SK-N-MC (cell line): ENCODE measurements at regions not wholly inside any gene's neighbourhood (a gene's known extent, or its start where the extent isn't known, plus 50 kb on each side); places are given as distances from the start of the nearest gene placed in this dataset.

Experiments used
- DNase-seq: peaks from one replicate; pipeline ENCODE4 v3.0.0-alpha.2; 2011; ENCODE audit warnings: low read depth, low spot score
- H3K27ac ChIP-seq: fragments of 200-600 bp; sonication (generic); 2 replicates; pipeline ENCODE4 v1.5.1; 2016; ENCODE audit warnings: mixed run types
- H3K36me3 ChIP-seq: fragments of 200-600 bp; sonication (generic); 2 replicates; pipeline ENCODE4 v1.6.1; 2017; ENCODE audit warnings: antibody characterized with exemption, low read length, mixed read lengths; ENCODE audit not compliant: insufficient read depth
- H3K4me3 ChIP-seq: fragments of 200-600 bp; sonication (generic); 2 replicates; pipeline ENCODE4 v1.5.1; 2016
- H3K9ac ChIP-seq: fragments of 200-600 bp; sonication (generic); 2 replicates; pipeline ENCODE4 v1.8.0; 2017; ENCODE audit warnings: mixed run types, mixed read lengths; ENCODE audit not compliant: insufficient read length
- H3K9me3 ChIP-seq: fragments of 200-600 bp; sonication (generic); 2 replicates; pipeline ENCODE4 v1.6.1; 2017; ENCODE audit warnings: low read depth, mild to moderate bottlenecking, antibody characterized with exemption, low read length, moderate library complexity, mixed read lengths
- EZH2 ChIP-seq: fragments of 200-600 bp; sonication (generic); IDR thresholded peaks from one replicate; pipeline ENCODE4 v1.6.1; 2017; ENCODE audit warnings: antibody characterized with exemption
- FOXP2 ChIP-seq: optimal IDR thresholded peaks from 2 replicates; pipeline ENCODE3; 2011; ENCODE audit warnings: mild to moderate bottlenecking, moderate library complexity; ENCODE audit not compliant: insufficient read depth; ENCODE audit errors: extremely low read length, control extremely low read depth
- POLR2AphosphoS5 ChIP-seq: IDR thresholded peaks from 2 replicates; pipeline ENCODE4 v1.6.1; 2012; ENCODE audit warnings: mild to moderate bottlenecking, low read depth, low read length, borderline replicate concordance

- TF ChIP-seq EZH2, result no peak
- TF ChIP-seq FOXP2, result no peak
- DNase-seq, result no peak
- H3K36me3 ChIP-seq, result no peaks in the 10 kb centered on the region
- no peaks in the 10 kb centered on the region for H3K9me3 ChIP-seq
- no peak overlapping the region for H3K9ac ChIP-seq
- no peak overlapping the region for H3K27ac ChIP-seq
- no peak overlapping the region for H3K4me3 ChIP-seq
Measured at GRCh38 chr9:96079779-96080178, 204.3 kb downstream of the ERCC6L2 start.

GRCh38 chr9:96078897-96079490 lies 203.5 kb downstream of the ERCC6L2 start:
- Histone ChIP-seq H3K36me3 (no peaks in the 10 kb centered on the region), H3K9ac (no peak overlapping the region), H3K4me3 (no peak overlapping the region), H3K9me3 (no peaks in the 10 kb centered on the region), H3K27ac (no peak overlapping the region)
- TF ChIP-seq FOXP2, result no peak
- no peak for DNase-seq

GRCh38 chr9:96075757-96076156 lies 200.3 kb downstream of the ERCC6L2 start:
- no peaks in the 10 kb centered on the region for H3K9me3 ChIP-seq
- no peaks in the 10 kb centered on the region for H3K36me3 ChIP-seq
- no peak for DNase-seq
- H3K9ac ChIP-seq, result no peak overlapping the region
- H3K4me3 ChIP-seq, result no peak overlapping the region
- TF ChIP-seq POLR2AphosphoS5, result no peak
- TF ChIP-seq EZH2, result no peak
- no peak for TF ChIP-seq FOXP2
- no peak overlapping the region for H3K27ac ChIP-seq

DNA sequence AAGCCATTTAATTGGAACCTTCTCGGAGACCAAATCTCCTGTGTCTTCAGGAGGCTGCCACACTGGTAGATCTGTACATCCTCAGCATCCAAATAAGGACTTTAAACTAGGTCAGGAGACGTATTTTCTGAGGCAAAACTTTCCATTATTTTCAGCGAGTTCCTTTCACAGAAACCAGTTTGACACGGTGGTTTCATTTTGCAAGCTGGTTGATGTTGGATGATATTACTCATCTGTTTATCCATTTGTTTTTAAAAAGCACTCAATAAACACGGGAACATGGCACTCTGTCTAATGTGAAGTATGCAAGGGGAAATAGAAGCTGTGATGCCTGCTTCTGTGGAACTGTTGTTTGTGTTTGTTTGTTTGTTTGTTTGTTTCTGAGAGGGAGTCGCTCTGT lies 199.6 kb downstream of the ERCC6L2 start:
- Histone ChIP-seq H3K27ac (no peak overlapping the region), H3K36me3 (no peaks in the 10 kb centered on the region), H3K9me3 (no peaks in the 10 kb centered on the region), H3K4me3 (no peak overlapping the region), H3K9ac (no peak overlapping the region)
- no peak for TF ChIP-seq POLR2AphosphoS5
- no peak for TF ChIP-seq FOXP2
- TF ChIP-seq EZH2, result no peak
- no peak for DNase-seq

GRCh38 chr9:96073531-96074480 lies 198.3 kb downstream of the ERCC6L2 start:
- DNase-seq, result no peak
- H3K27ac ChIP-seq, result no peak overlapping the region

GRCh38 chr9:96072930-96073329 lies 197.4 kb downstream of the ERCC6L2 start:
- H3K9ac ChIP-seq, result no peak overlapping the region
- H3K36me3 ChIP-seq, result no peaks in the 10 kb centered on the region
- no peaks in the 10 kb centered on the region for H3K9me3 ChIP-seq
- TF ChIP-seq FOXP2 (no peak), POLR2AphosphoS5 (no peak), EZH2 (no peak)
- H3K4me3 ChIP-seq, result no peak overlapping the region
- DNase-seq, result no peak
- no peak overlapping the region for H3K27ac ChIP-seq

More at GRCh38 chr9:96073531-96074480, 198.3 kb downstream of the ERCC6L2 start:
- Histone ChIP-seq H3K9me3 (no peaks in the 10 kb centered on the region), H3K36me3 (no peaks in the 10 kb centered on the region), H3K4me3 (no peak overlapping the region), H3K9ac (no peak overlapping the region)
- no peak for TF ChIP-seq FOXP2
- no peak for TF ChIP-seq POLR2AphosphoS5
- no peak for TF ChIP-seq EZH2

DNA sequence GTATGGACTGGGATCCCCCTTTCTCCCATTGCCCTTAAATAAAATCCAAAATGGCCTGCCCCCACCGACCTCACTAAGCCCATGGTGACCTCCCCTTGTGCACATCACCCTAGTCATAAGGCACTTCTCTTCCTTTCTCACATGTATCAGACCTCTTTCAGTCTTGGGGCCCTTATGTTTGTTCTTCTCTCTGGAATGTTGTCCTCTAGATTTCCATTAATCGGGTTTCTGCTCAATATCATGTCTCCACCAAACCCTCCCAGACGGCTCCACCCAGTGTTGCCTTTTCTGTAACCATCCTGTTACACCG lies 196.3 kb downstream of the ERCC6L2 start:
- Histone ChIP-seq H3K36me3 (no peaks in the 10 kb centered on the region), H3K9ac (no peak overlapping the region), H3K9me3 (no peaks in the 10 kb centered on the region), H3K27ac (no peak overlapping the region), H3K4me3 (no peak overlapping the region)
- no peak for DNase-seq
- TF ChIP-seq FOXP2 (no peak), EZH2 (no peak), POLR2AphosphoS5 (no peak)

DNA sequence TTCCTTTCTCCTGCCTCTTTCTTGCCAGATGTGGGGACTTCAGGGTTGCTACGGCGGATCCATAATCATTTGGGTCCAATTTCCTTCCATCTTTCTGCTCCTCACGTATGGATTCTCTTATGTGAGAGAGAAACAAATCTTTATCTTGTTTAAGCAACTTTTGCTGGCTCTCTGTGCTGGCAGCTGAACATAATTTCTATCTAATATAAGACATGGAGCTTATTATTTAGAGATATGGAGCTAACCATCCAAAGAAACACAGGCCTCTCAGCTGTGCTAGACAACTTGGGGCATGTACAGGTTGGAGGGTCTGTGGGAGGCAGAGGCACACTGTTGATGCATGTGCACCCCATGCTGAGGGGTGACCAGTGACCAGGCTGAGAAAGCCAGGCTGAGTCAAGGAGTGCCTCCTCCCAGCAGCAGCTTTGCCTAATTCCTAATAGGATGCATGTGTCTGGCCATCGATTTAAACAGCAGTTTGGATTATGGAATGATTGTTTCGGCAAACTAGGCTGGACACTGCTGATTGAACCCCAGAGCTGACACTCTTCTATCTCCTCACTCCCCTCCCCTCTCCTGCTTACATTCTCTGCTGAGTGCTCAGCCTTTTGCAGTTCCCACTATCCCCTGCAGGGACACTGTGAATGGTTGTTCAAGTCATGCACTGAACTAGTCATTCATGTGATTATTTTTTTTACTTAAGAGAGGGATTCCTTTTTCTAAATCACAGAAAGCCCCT lies 195.8 kb downstream of the ERCC6L2 start:
- Histone ChIP-seq H3K27ac (no peak overlapping the region), H3K9me3 (no peaks in the 10 kb centered on the region), H3K4me3 (no peak overlapping the region), H3K9ac (no peak overlapping the region), H3K36me3 (no peaks in the 10 kb centered on the region)
- DNase-seq, result no peak
- no peak for TF ChIP-seq FOXP2
- TF ChIP-seq EZH2, result no peak
- TF ChIP-seq POLR2AphosphoS5, result no peak

- TF ChIP-seq EZH2 (no peak), POLR2AphosphoS5 (no peak), FOXP2 (no peak)
- no peak for DNase-seq
- H3K9me3 ChIP-seq, result no peaks in the 10 kb centered on the region
- H3K36me3 ChIP-seq, result no peaks in the 10 kb centered on the region
- no peak overlapping the region for H3K27ac ChIP-seq
- H3K4me3 ChIP-seq, result no peak overlapping the region
- H3K9ac ChIP-seq, result no peak overlapping the region
Measured at GRCh38 chr9:96069629-96070220, 194.2 kb downstream of the ERCC6L2 start.
